Kidney tubule cell (primary cell): ENCODE measurements at regions not wholly inside any gene's neighbourhood (a gene's known extent, or its start where the extent isn't known, plus 50 kb on each side); places are given as distances from the start of the nearest gene placed in this dataset.
A peak's percentile ranks its signal among the peaks of the same experiment; 100 is the strongest.
"Not testable (repeated sequence)": the region's sequence is repeated elsewhere in the genome, so short reads cannot be mapped to it uniquely, and the experiment has no call there.

Experiments used
- DNase-seq: peaks from one replicate; pipeline ENCODE4 v3.0.0-alpha.2; 2018; ENCODE audit warnings: low spot score

DNA sequence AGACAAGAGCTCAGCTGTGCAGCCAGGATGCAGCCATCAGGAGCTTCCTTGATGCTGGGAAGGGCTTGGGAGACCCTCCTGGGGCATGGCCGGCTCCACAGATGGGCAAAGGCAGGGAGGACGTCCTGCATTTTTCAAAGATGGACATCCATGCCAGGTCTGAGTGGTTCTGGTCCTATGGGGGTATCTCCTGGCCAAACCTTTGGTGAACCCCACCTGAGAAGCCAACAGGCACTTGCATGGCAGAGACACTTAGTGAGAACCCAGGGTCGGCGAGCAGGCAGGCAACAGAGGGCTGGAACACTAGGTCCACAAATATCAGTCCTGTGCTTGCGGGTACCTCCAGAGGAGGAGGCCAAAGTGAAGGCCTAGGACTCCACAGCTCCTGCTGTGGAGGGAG lies 70.0 kb downstream of the KCTD15 start:
- DNase-seq, result no peak

GRCh38 chr19:33868076-33868735 lies 71.5 kb downstream of the KCTD15 start:
- DNase-seq, result no peak

- peak; percentile 34 for DNase-seq
Observed at GRCh38 chr19:33868788-33869412, 72.2 kb downstream of the KCTD15 start.

DNA sequence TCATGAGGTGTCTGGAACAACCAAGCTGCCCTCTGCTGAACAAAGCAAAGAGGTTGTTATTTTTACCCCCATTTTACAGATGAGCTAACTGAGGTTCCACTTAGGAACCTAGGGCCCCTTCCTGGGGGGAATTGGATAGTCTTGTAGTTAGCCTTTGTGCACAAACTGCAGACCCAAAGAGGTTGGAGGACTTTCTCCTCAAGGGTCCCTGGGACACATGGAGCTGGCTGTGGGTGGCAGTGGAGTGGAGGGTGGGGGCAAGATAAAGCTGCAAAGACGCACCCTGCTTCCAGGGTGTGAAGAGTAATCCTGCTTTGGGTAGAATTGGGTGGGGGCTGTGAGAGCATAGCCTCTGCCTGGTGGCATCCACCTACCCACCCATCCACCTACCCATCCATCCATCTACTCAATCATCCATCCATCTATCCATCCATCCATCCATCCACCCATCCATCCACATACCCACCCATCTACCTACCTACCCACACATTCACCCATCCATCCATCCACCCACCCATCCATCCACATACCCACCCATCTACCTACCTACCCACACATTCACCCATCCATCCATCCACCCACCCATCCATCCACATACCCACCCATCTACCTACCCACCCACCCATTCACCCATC lies 73.7 kb downstream of the KCTD15 start:
- DNase-seq, result not testable (repeated sequence)

- no peak for DNase-seq
Observed at GRCh38 chr19:33871605-33872004, 74.9 kb downstream of the KCTD15 start.

DNA sequence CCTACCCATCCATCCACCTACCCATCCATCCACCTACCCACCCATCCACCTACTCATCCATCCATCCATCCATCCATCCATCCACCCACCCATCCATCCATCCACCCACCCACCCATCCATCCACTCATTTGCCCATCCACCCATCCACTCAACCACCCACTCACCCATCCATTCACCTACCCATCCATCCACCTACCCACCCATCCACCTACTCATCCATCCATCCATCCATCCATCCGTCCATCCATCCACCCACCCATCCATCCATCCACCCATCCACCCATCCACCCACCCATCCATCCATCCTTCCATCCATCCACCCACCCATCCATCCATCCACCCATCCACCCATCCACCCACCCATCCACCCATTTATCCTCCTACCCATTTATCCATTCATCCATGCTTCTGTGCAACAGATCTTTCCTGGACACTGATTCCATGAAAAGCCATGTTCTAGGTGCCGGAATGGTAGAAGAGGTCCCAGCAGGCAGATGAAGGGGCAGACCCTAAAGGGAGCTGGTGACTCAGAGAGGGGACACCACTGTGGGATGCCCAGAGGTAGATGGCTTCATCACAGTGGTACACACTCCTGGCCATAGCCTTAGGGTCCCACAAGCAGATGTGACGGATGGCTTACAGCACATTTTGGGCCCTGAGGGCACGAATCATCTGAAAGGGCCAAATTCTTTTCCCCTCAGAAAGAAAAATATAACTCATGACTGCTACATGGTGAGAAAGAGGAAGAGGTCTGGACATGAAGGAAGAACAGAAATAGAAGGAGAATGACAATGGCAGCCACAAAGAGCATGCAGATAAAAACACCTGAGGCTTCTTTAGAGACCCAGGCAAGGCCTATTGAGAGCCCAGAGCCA lies 76.0 kb downstream of the KCTD15 start:
- peak; percentile 59 for DNase-seq

GRCh38 chr19:33875071-33875470 lies 78.4 kb downstream of the KCTD15 start:
- DNase-seq, result no peak

- no peak for DNase-seq
Observed at GRCh38 chr19:33876192-33876591, 79.5 kb downstream of the KCTD15 start.

GRCh38 chr19:33878030-33878544 lies 81.4 kb downstream of the KCTD15 start:
- no peak for DNase-seq

GRCh38 chr19:33878910-33879810 lies 82.5 kb downstream of the KCTD15 start:
- DNase-seq, result no peak

GRCh38 chr19:33879818-33880575 lies 83.3 kb downstream of the KCTD15 start:
- no peak for DNase-seq

GRCh38 chr19:33883859-33884519 lies 87.3 kb downstream of the KCTD15 start:
- no peak for DNase-seq

DNA sequence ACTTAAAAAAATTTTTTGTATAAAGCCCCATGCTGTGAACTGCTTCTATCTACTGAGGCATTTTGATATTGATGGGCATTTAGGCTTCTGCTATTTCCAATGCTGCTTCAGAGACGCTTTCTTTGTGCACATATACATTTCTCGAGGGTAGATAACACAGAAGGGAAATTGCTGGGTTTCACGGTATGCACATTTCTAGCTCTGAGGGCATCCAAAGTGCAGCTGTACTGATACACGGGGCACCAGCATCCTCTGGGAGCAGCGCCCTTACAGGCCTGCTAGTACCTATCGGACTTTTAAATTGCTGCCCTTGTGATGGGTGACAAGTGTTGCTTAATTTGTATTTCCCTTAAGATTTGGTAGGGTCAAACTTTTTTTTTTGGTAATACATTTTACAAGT lies 88.6 kb downstream of the KCTD15 start:
- no peak for DNase-seq

- DNase-seq, result no peak
Observed at GRCh38 chr19:33887891-33888290, 91.2 kb downstream of the KCTD15 start.

DNA sequence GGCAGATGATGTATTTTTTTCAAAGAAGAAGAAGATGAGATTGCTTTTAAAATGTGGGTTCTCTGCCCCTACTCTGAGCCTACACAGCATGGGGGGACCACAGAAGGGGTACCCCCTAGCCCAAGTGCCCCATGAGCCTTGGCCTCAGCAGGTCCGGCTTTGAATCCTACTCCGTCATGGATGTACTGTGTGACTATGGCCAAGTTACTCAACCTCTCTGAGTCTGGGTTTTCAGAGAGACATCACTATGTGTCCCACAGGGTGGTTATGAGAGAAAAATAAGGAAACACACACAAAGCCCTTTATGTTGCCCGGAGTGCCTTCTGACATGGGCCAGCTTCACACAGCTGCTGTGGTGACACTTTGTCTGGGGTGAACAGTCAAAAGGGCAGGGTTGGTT lies 92.0 kb downstream of the KCTD15 start:
- DNase-seq, result no peak

GRCh38 chr19:33890569-33890968 lies 93.9 kb downstream of the KCTD15 start:
- DNase-seq, result no peak

DNA sequence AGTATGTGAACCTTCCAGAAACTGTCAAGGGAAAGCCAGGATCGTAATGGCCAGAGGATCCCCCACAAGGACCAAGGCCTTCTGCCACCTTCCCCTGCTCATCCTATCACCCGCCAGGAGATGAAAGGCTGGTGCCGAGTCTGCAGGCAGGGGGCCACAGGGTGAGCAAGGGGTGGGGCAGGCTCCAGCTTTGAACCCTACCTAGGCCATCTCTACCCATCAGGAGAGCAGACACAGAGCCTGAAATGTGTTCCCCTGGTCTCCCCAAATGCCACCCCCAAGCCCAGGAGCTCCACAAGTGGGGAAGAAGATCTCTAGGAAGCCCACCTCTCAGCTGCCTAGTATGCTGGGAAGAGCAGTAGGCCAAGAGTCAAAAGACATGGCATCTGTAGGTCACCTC lies 95.1 kb downstream of the KCTD15 start:
- no peak for DNase-seq

- DNase-seq, result no peak
Observed at GRCh38 chr19:33894787-33895186, 98.1 kb downstream of the KCTD15 start.

GRCh38 chr19:33895366-33895765 lies 98.7 kb downstream of the KCTD15 start:
- no peak for DNase-seq
